Body of pancreas (tissue), 4 donors: ENCODE measurements at regions not wholly inside any gene's neighbourhood (a gene's known extent, or its start where the extent isn't known, plus 50 kb on each side); places are given as distances from the start of the nearest gene placed in this dataset.

Experiments
- POLR2A ChIP-seq, 3 donors: fragments of 450-650 bp; IDR thresholded peaks; one replicate each; pipeline ENCODE4 v1.6.1; 2016; ENCODE audit warnings: antibody characterized with exemption in 3 of 3, mild to moderate bottlenecking in 2 of 3
- TF ChIP-seq, protein P1 (sequence below), 7 experiments: fragments of 450-650 bp in 4 of 7; fragments of 200-600 bp in 3 of 7; sonication (generic) in 3 of 7; IDR thresholded peaks; one replicate each; pipeline ENCODE4 v1.5.1; 2016 to 2019; ENCODE audit warnings: antibody characterized with exemption in 7 of 7

DNA sequence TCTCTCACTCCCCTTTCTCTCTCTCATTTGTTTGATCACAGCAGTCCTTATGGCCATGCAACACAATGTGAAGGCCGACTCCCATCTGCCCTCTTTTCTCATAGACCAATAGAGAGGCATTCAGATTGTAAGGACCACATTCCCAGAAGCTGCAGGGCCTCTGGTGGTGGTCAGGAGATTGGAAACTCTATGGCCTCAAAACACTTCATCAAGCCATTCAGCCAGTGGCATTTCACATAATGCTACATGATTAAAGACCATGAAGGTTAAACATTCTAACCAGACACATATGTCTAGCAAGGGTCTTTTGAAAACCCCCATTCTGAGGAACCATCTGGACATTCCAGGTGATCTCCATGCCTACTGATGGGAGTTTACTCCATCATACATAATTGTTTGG, 769.5 kb upstream of the CXADR start:
- TF ChIP-seq, protein P1, sequence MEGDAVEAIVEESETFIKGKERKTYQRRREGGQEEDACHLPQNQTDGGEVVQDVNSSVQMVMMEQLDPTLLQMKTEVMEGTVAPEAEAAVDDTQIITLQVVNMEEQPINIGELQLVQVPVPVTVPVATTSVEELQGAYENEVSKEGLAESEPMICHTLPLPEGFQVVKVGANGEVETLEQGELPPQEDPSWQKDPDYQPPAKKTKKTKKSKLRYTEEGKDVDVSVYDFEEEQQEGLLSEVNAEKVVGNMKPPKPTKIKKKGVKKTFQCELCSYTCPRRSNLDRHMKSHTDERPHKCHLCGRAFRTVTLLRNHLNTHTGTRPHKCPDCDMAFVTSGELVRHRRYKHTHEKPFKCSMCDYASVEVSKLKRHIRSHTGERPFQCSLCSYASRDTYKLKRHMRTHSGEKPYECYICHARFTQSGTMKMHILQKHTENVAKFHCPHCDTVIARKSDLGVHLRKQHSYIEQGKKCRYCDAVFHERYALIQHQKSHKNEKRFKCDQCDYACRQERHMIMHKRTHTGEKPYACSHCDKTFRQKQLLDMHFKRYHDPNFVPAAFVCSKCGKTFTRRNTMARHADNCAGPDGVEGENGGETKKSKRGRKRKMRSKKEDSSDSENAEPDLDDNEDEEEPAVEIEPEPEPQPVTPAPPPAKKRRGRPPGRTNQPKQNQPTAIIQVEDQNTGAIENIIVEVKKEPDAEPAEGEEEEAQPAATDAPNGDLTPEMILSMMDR (IDR thresholded peaks at IDR 0.05): no peak
- TF ChIP-seq POLR2A (IDR thresholded peaks at IDR 0.05): no peak
